ENCODE measurements at regions not wholly inside any gene's neighbourhood (a gene's known extent, or its start where the extent isn't known, plus 50 kb on each side); places are given as distances from the start of the nearest gene placed in this dataset.
"Not testable (repeated sequence)": the region's sequence is repeated elsewhere in the genome, so short reads cannot be mapped to it uniquely, and the experiment has no call there.

- H3K23ac ChIP-seq (ENCODE audit: low read depth, low read length); H2BK120ac ChIP-seq (ENCODE audit: low read depth, low read length); H3K4me2 ChIP-seq (ENCODE audit: low read depth, low read length); H3K27me3 ChIP-seq (ENCODE audit: control insufficient read depth, insufficient read depth, low read length); H3K79me1 ChIP-seq (ENCODE audit: low read depth in 1 of 2, low read length in 2 of 2); H2BK15ac ChIP-seq (ENCODE audit: low read depth, low read length); CTCF ChIA-PET; POLR2A ChIA-PET (ENCODE audit: unreplicated experiment); H3K56ac ChIP-seq (ENCODE audit: extremely low read depth, insufficient read depth, low read length); in situ Hi-C loops (cut with MboI; ENCODE audit: low sequenced_read_pairs); H2AK9ac ChIP-seq (replicated peaks; ENCODE audit: low read depth, low read length, poor library complexity); H3K14ac ChIP-seq (replicated peaks; ENCODE audit: low read depth, low read length); H4K8ac ChIP-seq (ENCODE audit: low read depth in 2 of 2, low read length in 2 of 2); DNase-seq; H2AFZ ChIP-seq (replicated peaks; ENCODE audit: low read length, poor library complexity); H2AK5ac ChIP-seq (ENCODE audit: low read depth, low read length); BruUV-seq (replicated peaks); H3K36me3 ChIP-seq (ENCODE audit: control insufficient read depth, insufficient read depth, low read length); H3K9ac ChIP-seq (ENCODE audit: low read depth, low read length); H3K18ac ChIP-seq (ENCODE audit: low read depth, low read length); dilution Hi-C loops (cut with HindIII; ENCODE audit: low sequenced_read_pairs, unreplicated experiment); H3K4ac ChIP-seq (ENCODE audit: low read depth, low read length); H3K27ac ChIP-seq (ENCODE audit: insufficient read depth, low read length); intact Hi-C loops (cut with micrococcal nuclease); H4K20me1 ChIP-seq (ENCODE audit: insufficient read depth, low read length); H3K9me3 ChIP-seq (ENCODE audit: control insufficient read depth, insufficient read depth, low read length); H4K91ac ChIP-seq (ENCODE audit: insufficient read depth, low read depth, low read length); H3K4me1 ChIP-seq (ENCODE audit: control insufficient read depth, insufficient read depth, low read length); H2BK5ac ChIP-seq (ENCODE audit: low read depth, low read length, poor library complexity, severe bottlenecking); H3K9me1 ChIP-seq (ENCODE audit: insufficient read depth, low read length); ATAC-seq (ENCODE audit: low read depth); H3K4me3 ChIP-seq (ENCODE audit: insufficient read depth, low read depth, low read length); H2BK20ac ChIP-seq (ENCODE audit: low read depth, low read length); H4K5ac ChIP-seq (ENCODE audit: low read depth, low read length): not testable (repeated sequence)
- no CpG with 5 or more reads among the region's 1 CpG for WGBS, 2 experiments (ENCODE audit: extremely low coverage in 2 of 2, insufficient read length in 1 of 2)
Measured at GRCh38 chr1:146317785-146318184, 89.0 kb upstream of the NOTCH2NLA start.

- H2BK5ac ChIP-seq (ENCODE audit: low read depth, low read length, poor library complexity, severe bottlenecking); H2BK15ac ChIP-seq (ENCODE audit: low read depth, low read length); H2AK5ac ChIP-seq (ENCODE audit: low read depth, low read length); H3K23ac ChIP-seq (ENCODE audit: low read depth, low read length); H2AFZ ChIP-seq (replicated peaks; ENCODE audit: low read length, poor library complexity); CTCF ChIA-PET; intact Hi-C loops (cut with micrococcal nuclease); H3K36me3 ChIP-seq (ENCODE audit: control insufficient read depth, insufficient read depth, low read length); in situ Hi-C loops (cut with MboI; ENCODE audit: low sequenced_read_pairs); H3K27ac ChIP-seq (ENCODE audit: insufficient read depth, low read length); H2BK120ac ChIP-seq (ENCODE audit: low read depth, low read length); H3K14ac ChIP-seq (replicated peaks; ENCODE audit: low read depth, low read length); H3K4me1 ChIP-seq (ENCODE audit: control insufficient read depth, insufficient read depth, low read length); H3K4me3 ChIP-seq (ENCODE audit: insufficient read depth, low read depth, low read length); H4K8ac ChIP-seq (ENCODE audit: low read depth in 2 of 2, low read length in 2 of 2); DNase-seq; BruUV-seq (replicated peaks); H3K9me1 ChIP-seq (ENCODE audit: insufficient read depth, low read length); H3K4me2 ChIP-seq (ENCODE audit: low read depth, low read length); H4K5ac ChIP-seq (ENCODE audit: low read depth, low read length); H2AK9ac ChIP-seq (replicated peaks; ENCODE audit: low read depth, low read length, poor library complexity); H3K9ac ChIP-seq (ENCODE audit: low read depth, low read length); H3K27me3 ChIP-seq (ENCODE audit: control insufficient read depth, insufficient read depth, low read length); H3K18ac ChIP-seq (ENCODE audit: low read depth, low read length); H3K56ac ChIP-seq (ENCODE audit: extremely low read depth, insufficient read depth, low read length); dilution Hi-C loops (cut with HindIII; ENCODE audit: low sequenced_read_pairs, unreplicated experiment); H3K9me3 ChIP-seq (ENCODE audit: control insufficient read depth, insufficient read depth, low read length); H3K79me1 ChIP-seq (ENCODE audit: low read depth in 1 of 2, low read length in 2 of 2); H4K20me1 ChIP-seq (ENCODE audit: insufficient read depth, low read length); H2BK20ac ChIP-seq (ENCODE audit: low read depth, low read length); ATAC-seq (ENCODE audit: low read depth); H3K4ac ChIP-seq (ENCODE audit: low read depth, low read length); POLR2A ChIA-PET (ENCODE audit: unreplicated experiment); H4K91ac ChIP-seq (ENCODE audit: insufficient read depth, low read depth, low read length): not testable (repeated sequence)
- no CpG with 5 or more reads among the region's 5 CpGs for WGBS, 2 experiments (ENCODE audit: extremely low coverage in 2 of 2, insufficient read length in 1 of 2)
Measured at GRCh38 chr1:146314449-146315246, 85.8 kb upstream of the NOTCH2NLA start.
